Natural killer cell (primary cell): ENCODE measurements at regions not wholly inside any gene's neighbourhood (a gene's known extent, or its start where the extent isn't known, plus 50 kb on each side); places are given as distances from the start of the nearest gene placed in this dataset.

Experiments used
- ATAC-seq, 3 donors: fragments of 150-1000 bp in 2 of 3; fragments of 200-7000 bp in 1 of 3; cut with Tn5 transposase; 1 replicate in 1 of 3; 2 replicates in 2 of 3; pipeline ENCODE4 v1.10.0; 2021; ENCODE audit warnings: mild to moderate bottlenecking in 2 of 3, moderate library complexity in 2 of 3
- DNase-seq, 2 donors: peaks; one replicate each; pipeline versions ENCODE4 v3.0.0 to v3.0.0-alpha.2; 2013 to 2021; ENCODE audit warnings: mixed read lengths in 1 of 2
- H3K27ac ChIP-seq: one replicate; pipeline ENCODE4 v1.5.1; 2013; ENCODE audit warnings: mild to moderate bottlenecking, low read length
- H3K27me3 ChIP-seq: one replicate; pipeline ENCODE4 v1.6.1; 2013; ENCODE audit warnings: low read length; ENCODE audit not compliant: control insufficient read depth, insufficient read depth
- H3K36me3 ChIP-seq: one replicate; pipeline ENCODE4 v1.6.1; 2013; ENCODE audit warnings: low read length; ENCODE audit not compliant: control insufficient read depth, insufficient read depth
- H3K4me1 ChIP-seq: one replicate; pipeline ENCODE4 v1.6.1; 2013; ENCODE audit warnings: low read length; ENCODE audit not compliant: control insufficient read depth, insufficient read depth
- H3K4me3 ChIP-seq: one replicate; pipeline ENCODE4 v1.5.1; 2013; ENCODE audit warnings: low read length
- H3K9me3 ChIP-seq: one replicate; pipeline ENCODE4 v1.6.1; 2013; ENCODE audit warnings: low read length; ENCODE audit not compliant: control insufficient read depth, insufficient read depth
- H3K27ac Mint-ChIP-seq, 2 donors: one replicate each; pipeline ENCODE4 v1.8.0; 2022; ENCODE audit warnings: mild to moderate bottlenecking in 2 of 2, mixed read lengths in 2 of 2, moderate library complexity in 1 of 2
- H3K27me3 Mint-ChIP-seq, 2 donors: one replicate each; pipeline ENCODE4 v1.8.0; 2022; ENCODE audit warnings: low read depth in 2 of 2, mixed read lengths in 2 of 2
- H3K36me3 Mint-ChIP-seq: one replicate; pipeline ENCODE4 v1.8.0; 2022; ENCODE audit warnings: mixed read lengths
- H3K4me1 Mint-ChIP-seq, 2 donors: one replicate each; pipeline ENCODE4 v1.8.0; 2022; ENCODE audit warnings: mixed read lengths in 2 of 2
- H3K4me3 Mint-ChIP-seq: one replicate; pipeline ENCODE4 v1.8.0; 2022; ENCODE audit warnings: mild to moderate bottlenecking, moderate library complexity, mixed read lengths
- H3K9me3 Mint-ChIP-seq, 2 donors: one replicate each; pipeline ENCODE4 v1.8.0; 2022; ENCODE audit warnings: mixed read lengths in 2 of 2
- CTCF ChIP-seq: fragments of 200-600 bp; IDR thresholded peaks from one replicate; pipeline ENCODE4 v1.8.0; 2022; ENCODE audit warnings: antibody characterized with exemption
- WGBS: methylation state at CpG from one replicate; pipeline ENCODE4 v1.1.7; 2013; ENCODE audit warnings: missing lambda C conversion rate; ENCODE audit not compliant: insufficient coverage; 5-methylcytosine and 5-hydroxymethylcytosine counted together
- intact Hi-C: fragments of 100-400 bp; cut with micrococcal nuclease; formaldehyde crosslinking; loops from one replicate; pipeline ENCODE4 v1.14.2; 2022

GRCh38 chrX:42604302-42604701, 173.7 kb downstream of the PPP1R2C start:
- Histone ChIP-seq H3K27me3 (no peaks in the 10 kb centered on the region), H3K4me3 (no peak overlapping the region), H3K4me1 (no peaks in the 10 kb centered on the region), H3K27ac (no peak overlapping the region), H3K36me3 (no peaks in the 10 kb centered on the region), H3K9me3 (no peaks in the 10 kb centered on the region)
- Mint-ChIP-seq H3K9me3 (no peaks in the 10 kb centered on the region), H3K27ac (no peak overlapping the region), H3K27me3 (no peaks in the 10 kb centered on the region), H3K4me3 (no peak overlapping the region), H3K4me1 (no peaks in the 10 kb centered on the region), H3K36me3 (no peaks in the 10 kb centered on the region)
- WGBS = 100% methylated on average over 2 of the region's 2 CpGs
- no peak for TF ChIP-seq CTCF
- intact Hi-C loops = no loop called here
- DNase-seq (no peak), ATAC-seq (no peak)

- Histone ChIP-seq H3K27ac (no peak overlapping the region), H3K9me3 (no peaks in the 10 kb centered on the region), H3K27me3 (no peaks in the 10 kb centered on the region), H3K36me3 (no peaks in the 10 kb centered on the region), H3K4me3 (no peak overlapping the region), H3K4me1 (no peaks in the 10 kb centered on the region)
- intact Hi-C loops = no loop called here
- no peak overlapping the region for H3K4me3 Mint-ChIP-seq
- no CpG with 5 or more reads among the region's 2 CpGs for WGBS
- no peaks in the 10 kb centered on the region for H3K36me3 Mint-ChIP-seq
- H3K9me3 Mint-ChIP-seq = no peaks in the 10 kb centered on the region
- H3K4me1 Mint-ChIP-seq = no peaks in the 10 kb centered on the region
- TF ChIP-seq CTCF = no peak
- no peak overlapping the region for H3K27ac Mint-ChIP-seq
- ATAC-seq (no peak), DNase-seq (no peak)
- no peaks in the 10 kb centered on the region for H3K27me3 Mint-ChIP-seq
Measured at GRCh38 chrX:42603016-42603415, 174.9 kb downstream of the PPP1R2C start.

- H3K36me3 Mint-ChIP-seq = no peaks in the 10 kb centered on the region
- no peaks in the 10 kb centered on the region for H3K4me1 Mint-ChIP-seq
Measured at GRCh38 chrX:42602566-42602965, 175.4 kb downstream of the PPP1R2C start.

More at GRCh38 chrX:42602566-42602965, 175.4 kb downstream of the PPP1R2C start:
- H3K27ac ChIP-seq = no peak overlapping the region
- no peak overlapping the region for H3K4me3 Mint-ChIP-seq
- no peak for TF ChIP-seq CTCF
- H3K4me3 ChIP-seq = no peak overlapping the region
- DNase-seq = no peak
- no peak overlapping the region for H3K27ac Mint-ChIP-seq
- no peaks in the 10 kb centered on the region for H3K36me3 ChIP-seq
- intact Hi-C loops = no loop called here
- no peaks in the 10 kb centered on the region for H3K9me3 ChIP-seq
- H3K9me3 Mint-ChIP-seq = no peaks in the 10 kb centered on the region
- ATAC-seq = no peak
- 100% methylated on average over 1 of the region's 1 CpG for WGBS
- H3K4me1 ChIP-seq = no peaks in the 10 kb centered on the region
- no peaks in the 10 kb centered on the region for H3K27me3 Mint-ChIP-seq
- H3K27me3 ChIP-seq = no peaks in the 10 kb centered on the region
